Thymus (tissue), 11 donors: ENCODE measurements at regions not wholly inside any gene's neighbourhood (a gene's known extent, or its start where the extent isn't known, plus 50 kb on each side); places are given as distances from the start of the nearest gene placed in this dataset.

Experiments used
- DNase-seq, 9 donors: peaks; one replicate each; pipeline ENCODE4 v3.0.0-alpha.2; 2013; ENCODE audit warnings: low spot score in 9 of 9, low read depth in 6 of 9, missing footprints in 1 of 9
- H3K27ac ChIP-seq, 2 donors: one replicate each; pipeline ENCODE4 v1.5.1; 2013; ENCODE audit warnings: control low read depth in 1 of 2, low read depth in 1 of 2, low read length in 1 of 2, mild to moderate bottlenecking in 1 of 2, moderate library complexity in 1 of 2
- H3K27me3 ChIP-seq, 2 donors: one replicate each; pipeline ENCODE4 v1.5.1; 2013; ENCODE audit warnings: low read length in 1 of 2; ENCODE audit not compliant: control insufficient read depth in 2 of 2, insufficient read depth in 1 of 2
- H3K36me3 ChIP-seq, 2 donors: one replicate each; pipeline ENCODE4 v1.5.1; 2013; ENCODE audit warnings: low read length in 1 of 2, mild to moderate bottlenecking in 1 of 2, moderate library complexity in 1 of 2; ENCODE audit not compliant: control insufficient read depth in 2 of 2, insufficient read depth in 2 of 2
- H3K4me1 ChIP-seq, 2 donors: one replicate each; pipeline ENCODE4 v1.5.1; 2013; ENCODE audit warnings: low read length in 2 of 2; ENCODE audit not compliant: control insufficient read depth in 2 of 2, insufficient read depth in 2 of 2
- H3K4me3 ChIP-seq, 2 donors: one replicate each; pipeline ENCODE4 v1.5.1; 2013; ENCODE audit warnings: low read length in 2 of 2, control low read depth in 1 of 2, mild to moderate bottlenecking in 1 of 2
- H3K9me3 ChIP-seq, 2 donors: one replicate each; pipeline ENCODE4 v1.5.1; 2013; ENCODE audit warnings: low read length in 1 of 2, mild to moderate bottlenecking in 1 of 2; ENCODE audit not compliant: control insufficient read depth in 2 of 2, insufficient read depth in 1 of 2
- WGBS: extraction: QIAGEN DNeasy Blood & Tissue Kit; methylation state at CpG from one replicate; pipeline ENCODE4 v1.1.7; 2013; 5-methylcytosine and 5-hydroxymethylcytosine counted together
- donor health status: healthy.

- Histone ChIP-seq H3K4me3 (no peak overlapping the region), H3K27me3 (no peaks in the 10 kb centered on the region), H3K9me3 (no peaks in the 10 kb centered on the region), H3K27ac (no peak overlapping the region), H3K4me1 (no peaks in the 10 kb centered on the region), H3K36me3 (no peaks in the 10 kb centered on the region)
- DNase-seq, result no peak
- WGBS, result 93% methylated on average over 4 of the region's 4 CpGs
These were observed 100.7 kb downstream of the KLF4 start for GRCh38 chr9:107388890-107389289.

DNA sequence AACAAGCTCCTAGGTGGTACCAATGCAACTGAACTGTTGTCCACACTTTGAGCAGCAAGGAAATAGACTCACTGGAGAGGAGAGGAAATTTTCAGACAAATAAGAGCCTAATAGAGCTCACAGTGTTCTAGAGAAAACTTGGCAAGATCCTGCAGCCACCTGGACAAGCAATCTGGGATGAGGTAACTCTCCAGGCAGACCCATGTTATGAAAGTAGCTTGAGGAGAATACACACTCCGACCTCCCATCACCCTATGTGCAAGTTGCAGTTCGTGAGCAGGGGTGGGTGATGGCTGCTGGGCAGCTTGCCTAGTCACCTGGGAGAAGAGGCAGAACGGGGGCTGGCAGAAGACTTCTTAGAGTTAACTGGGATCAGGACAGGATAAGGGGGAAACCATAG, 102.2 kb downstream of the KLF4 start:
- Histone ChIP-seq H3K27me3 (no peaks in the 10 kb centered on the region), H3K4me3 (no peak overlapping the region), H3K27ac (no peak overlapping the region), H3K36me3 (no peaks in the 10 kb centered on the region), H3K4me1 (no peaks in the 10 kb centered on the region), H3K9me3 (no peaks in the 10 kb centered on the region)
- no peak for DNase-seq
- 90% methylated on average over 3 of the region's 3 CpGs for WGBS

GRCh38 chr9:107386396-107386795, 103.2 kb downstream of the KLF4 start:
- no peaks in the 10 kb centered on the region for H3K9me3 ChIP-seq
- H3K36me3 ChIP-seq, result no peaks in the 10 kb centered on the region
- no peaks in the 10 kb centered on the region for H3K4me1 ChIP-seq
- H3K4me3 ChIP-seq, result no peak overlapping the region
- H3K27ac ChIP-seq, result no peak overlapping the region
- WGBS, result 100% methylated on average over 1 of the region's 1 CpG
- no peak for DNase-seq
- H3K27me3 ChIP-seq, result no peaks in the 10 kb centered on the region
